Left ventricle myocardium inferior (tissue), 1 donor: ENCODE measurements at regions not wholly inside any gene's neighbourhood (a gene's known extent, or its start where the extent isn't known, plus 50 kb on each side); places are given as distances from the start of the nearest gene placed in this dataset.

Source experiments
- DNase-seq: peaks from one replicate; pipeline ENCODE4 v3.0.0-alpha.2; 2020
- H3K27ac ChIP-seq: fragments of 200-600 bp; replicated peaks from 2 replicates; pipeline ENCODE4 v1.8.0; 2021
- H3K27me3 ChIP-seq: fragments of 200-600 bp; 2 replicates; pipeline ENCODE4 v1.8.0; 2021; ENCODE audit warnings: low read depth
- H3K36me3 ChIP-seq: fragments of 200-600 bp; 2 replicates; pipeline ENCODE4 v1.8.0; 2021
- H3K4me1 ChIP-seq: fragments of 200-600 bp; 2 replicates; pipeline ENCODE4 v1.8.0; 2021
- H3K4me3 ChIP-seq: fragments of 200-600 bp; 2 replicates; pipeline ENCODE4 v1.8.0; 2021; ENCODE audit warnings: mild to moderate bottlenecking, moderate library complexity
- H3K9me3 ChIP-seq: fragments of 200-600 bp; replicated peaks from 2 replicates; pipeline ENCODE4 v1.8.0; 2021
- intact Hi-C: fragments of 100-400 bp; cut with micrococcal nuclease; formaldehyde crosslinking; loops from one replicate; pipeline ENCODE4 v1.11.0; 2022
- TF ChIP-seq, protein P1 (sequence below): fragments of 200-600 bp; IDR thresholded peaks from 2 replicates; pipeline ENCODE4 v1.8.0; 2021; ENCODE audit warnings: antibody characterized with exemption, mild to moderate bottlenecking, borderline replicate concordance
- donor health status: DM: no; HTN: yes; CAD: no; lungs with severe emphysema.

DNA sequence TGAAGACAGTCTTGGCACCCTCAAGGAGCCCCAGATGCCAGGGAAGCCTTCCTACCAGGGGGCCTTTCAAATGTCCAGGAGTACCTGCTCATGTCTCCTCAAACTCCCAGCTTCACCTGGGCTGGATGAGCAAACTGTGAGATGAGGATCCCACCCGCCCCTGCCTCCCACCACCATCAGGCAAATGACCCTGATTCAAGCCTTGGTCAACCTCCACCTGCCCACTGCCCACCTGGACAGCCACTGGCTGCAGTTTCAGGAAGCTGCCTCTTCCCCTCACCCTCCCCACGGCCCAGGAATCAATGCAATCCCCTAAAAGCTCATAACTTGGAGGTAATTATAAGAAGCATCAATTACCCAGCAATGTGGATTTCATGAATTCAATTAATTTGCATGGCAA is 122.7 kb downstream of the BUD13 start:
- H3K36me3 ChIP-seq: no peaks in the 10 kb centered on the region
- no peak overlapping the region for H3K27ac ChIP-seq
- intact Hi-C loops: no loop called here
- no peak for DNase-seq
- TF ChIP-seq, protein P1, sequence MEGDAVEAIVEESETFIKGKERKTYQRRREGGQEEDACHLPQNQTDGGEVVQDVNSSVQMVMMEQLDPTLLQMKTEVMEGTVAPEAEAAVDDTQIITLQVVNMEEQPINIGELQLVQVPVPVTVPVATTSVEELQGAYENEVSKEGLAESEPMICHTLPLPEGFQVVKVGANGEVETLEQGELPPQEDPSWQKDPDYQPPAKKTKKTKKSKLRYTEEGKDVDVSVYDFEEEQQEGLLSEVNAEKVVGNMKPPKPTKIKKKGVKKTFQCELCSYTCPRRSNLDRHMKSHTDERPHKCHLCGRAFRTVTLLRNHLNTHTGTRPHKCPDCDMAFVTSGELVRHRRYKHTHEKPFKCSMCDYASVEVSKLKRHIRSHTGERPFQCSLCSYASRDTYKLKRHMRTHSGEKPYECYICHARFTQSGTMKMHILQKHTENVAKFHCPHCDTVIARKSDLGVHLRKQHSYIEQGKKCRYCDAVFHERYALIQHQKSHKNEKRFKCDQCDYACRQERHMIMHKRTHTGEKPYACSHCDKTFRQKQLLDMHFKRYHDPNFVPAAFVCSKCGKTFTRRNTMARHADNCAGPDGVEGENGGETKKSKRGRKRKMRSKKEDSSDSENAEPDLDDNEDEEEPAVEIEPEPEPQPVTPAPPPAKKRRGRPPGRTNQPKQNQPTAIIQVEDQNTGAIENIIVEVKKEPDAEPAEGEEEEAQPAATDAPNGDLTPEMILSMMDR: no peak
- no peaks in the 10 kb centered on the region for H3K4me1 ChIP-seq
- peaks cover 16% of the 10 kb centered on the region for H3K9me3 ChIP-seq
- peaks cover 28% of the 10 kb centered on the region for H3K27me3 ChIP-seq
- no peak overlapping the region for H3K4me3 ChIP-seq

DNA sequence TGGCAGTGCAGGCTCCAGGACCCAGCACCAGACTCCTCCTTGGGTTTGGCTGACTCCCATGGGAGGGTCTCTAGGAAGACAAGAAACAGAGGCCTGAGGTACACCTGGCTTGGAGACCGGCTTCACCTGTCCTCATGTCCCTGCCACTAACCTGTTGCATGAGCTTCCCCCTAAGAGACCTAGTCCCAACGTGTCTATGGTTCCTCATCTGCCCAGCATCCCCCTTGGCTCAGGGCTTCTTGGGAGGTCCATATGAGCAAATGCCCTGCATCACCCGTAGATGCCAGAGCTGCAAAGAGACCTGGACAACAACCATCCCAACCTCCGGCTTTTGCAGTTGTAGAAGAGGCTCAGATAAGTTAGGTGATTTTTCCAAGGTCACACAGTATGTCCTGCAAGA is 123.5 kb downstream of the BUD13 start:
- Histone ChIP-seq H3K27ac (no peak overlapping the region), H3K36me3 (no peaks in the 10 kb centered on the region), H3K4me3 (no peak overlapping the region), H3K9me3 (peaks cover 10% of the 10 kb centered on the region), H3K4me1 (no peaks in the 10 kb centered on the region), H3K27me3 (peaks cover 31% of the 10 kb centered on the region)
- intact Hi-C loops: no loop called here
- no peak for DNase-seq
- TF ChIP-seq, protein P1: no peak

DNA sequence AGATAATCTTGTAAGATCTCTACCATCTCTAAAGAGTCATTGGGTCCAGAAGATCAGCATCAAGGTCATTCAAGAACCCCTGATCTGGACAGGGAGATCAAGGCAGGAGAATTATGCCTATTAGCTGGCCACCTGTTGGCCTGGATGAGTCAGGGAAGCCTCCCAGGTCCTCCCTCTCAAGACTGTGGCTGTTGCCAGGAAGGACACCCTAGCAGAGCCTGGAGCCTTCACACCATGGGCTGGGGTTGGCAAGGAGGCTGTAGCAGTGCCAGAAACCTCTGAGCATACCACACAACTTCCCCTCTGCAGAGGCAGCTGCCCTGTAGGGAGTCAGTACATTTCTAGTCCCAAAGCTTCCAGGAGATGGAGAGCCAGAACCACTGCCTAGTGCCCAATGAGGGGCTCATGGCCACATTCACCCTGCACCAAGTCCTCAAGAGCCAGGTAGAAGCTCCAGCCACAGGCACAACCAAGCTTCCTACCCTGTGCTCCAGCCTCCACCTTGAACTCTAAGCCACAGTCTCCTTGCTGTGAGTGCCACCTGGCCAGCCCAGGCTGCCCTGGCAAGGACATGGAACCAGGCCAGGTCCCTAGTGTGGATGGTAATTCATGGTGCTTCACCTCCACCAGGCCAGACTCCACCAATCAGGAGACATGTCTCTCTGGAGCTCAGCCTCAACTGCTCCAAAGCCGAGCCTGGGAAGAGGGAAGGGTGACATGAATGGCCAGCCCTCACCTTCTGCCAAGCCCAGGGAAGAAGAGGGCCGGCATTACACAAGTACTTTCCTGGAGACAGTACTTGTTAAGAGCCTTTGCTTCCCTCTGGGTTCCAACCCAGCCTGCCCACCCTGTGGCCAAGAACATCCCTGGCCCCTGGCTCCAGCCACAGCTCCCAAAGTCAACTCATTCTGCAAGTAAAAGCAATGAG is 124.3 kb downstream of the BUD13 start:
- TF ChIP-seq, protein P1: no peak
- Histone ChIP-seq H3K27ac (no peak overlapping the region), H3K9me3 (peaks cover 10% of the 10 kb centered on the region), H3K27me3 (peaks cover 39% of the 10 kb centered on the region), H3K4me1 (no peaks in the 10 kb centered on the region), H3K4me3 (no peak overlapping the region), H3K36me3 (no peaks in the 10 kb centered on the region)
- intact Hi-C loops: no loop called here
- no peak for DNase-seq

DNA sequence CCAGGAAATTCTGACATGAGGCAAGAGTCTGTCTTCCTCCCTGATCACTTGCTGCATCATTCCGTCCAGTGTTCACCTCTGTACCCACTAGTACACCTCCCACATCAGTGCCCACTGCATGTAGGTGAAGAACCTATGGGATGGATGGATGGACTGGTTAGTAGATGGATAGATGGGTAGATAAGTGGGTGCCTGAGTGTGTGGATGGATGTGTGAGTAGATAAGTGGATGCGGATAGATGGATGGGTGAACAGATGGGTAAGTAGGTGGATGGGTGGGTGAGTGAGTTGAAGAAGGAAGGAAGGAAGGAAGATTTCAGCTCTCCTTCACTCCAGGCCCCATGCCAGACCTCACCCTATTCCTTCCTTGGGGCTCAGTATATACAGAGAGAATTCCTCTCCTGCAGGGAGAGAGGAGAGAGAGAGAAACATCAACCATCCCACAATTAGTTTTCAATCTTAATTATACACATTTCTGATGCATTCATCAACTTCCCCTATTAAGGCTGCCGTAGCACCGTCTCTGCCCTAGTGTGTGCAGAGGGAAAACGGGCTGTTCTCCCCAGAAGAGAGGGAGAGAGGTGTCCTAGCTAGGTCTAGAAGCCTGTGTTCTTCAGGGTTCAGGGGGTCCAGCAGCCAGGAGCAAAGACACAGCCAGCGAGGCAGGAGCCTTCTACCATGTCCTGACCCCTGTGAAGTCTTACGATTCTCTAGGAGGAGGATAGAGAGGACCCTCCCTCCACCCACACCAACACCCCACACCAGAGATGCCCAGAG is 125.3 kb downstream of the BUD13 start:
- Histone ChIP-seq H3K4me3 (no peak overlapping the region), H3K9me3 (peaks cover 10% of the 10 kb centered on the region), H3K36me3 (no peaks in the 10 kb centered on the region), H3K27me3 (peaks cover 48% of the 10 kb centered on the region), H3K27ac (no peak overlapping the region), H3K4me1 (no peaks in the 10 kb centered on the region)
- intact Hi-C loops: no loop called here
- no peak for DNase-seq
- TF ChIP-seq, protein P1: no peak

DNA sequence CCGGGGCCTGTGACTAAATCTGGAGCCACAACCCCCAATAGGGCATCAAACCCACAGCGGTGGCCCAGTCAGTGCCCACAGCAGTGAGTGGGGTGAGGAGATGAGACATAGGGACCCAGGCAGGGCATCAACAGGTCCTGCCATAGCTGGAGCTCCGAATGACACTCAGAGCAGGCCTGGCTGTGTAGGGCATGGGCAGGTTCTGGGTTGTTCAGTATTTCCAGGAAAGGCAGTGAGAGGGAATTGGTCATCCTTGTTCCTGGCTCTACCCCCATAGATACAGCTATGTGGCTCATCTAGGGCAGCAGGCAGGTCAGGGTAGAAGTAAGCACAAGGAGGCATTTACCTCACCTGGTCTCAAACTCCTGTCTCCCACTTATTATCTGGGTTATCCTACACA is 126.6 kb downstream of the BUD13 start:
- no peaks in the 10 kb centered on the region for H3K36me3 ChIP-seq
- intact Hi-C loops: no loop called here

More for the DNA sequence above, 126.6 kb downstream of the BUD13 start:
- H3K4me3 ChIP-seq: no peak overlapping the region
- no peak for DNase-seq
- no peaks in the 10 kb centered on the region for H3K4me1 ChIP-seq
- H3K9me3 ChIP-seq: peaks cover 10% of the 10 kb centered on the region
- TF ChIP-seq, protein P1: no peak
- peaks cover 61% of the 10 kb centered on the region for H3K27me3 ChIP-seq
- H3K27ac ChIP-seq: no peak overlapping the region
